ENCODE measurements at regions not wholly inside any gene's neighbourhood (a gene's known extent, or its start where the extent isn't known, plus 50 kb on each side); places are given as distances from the start of the nearest gene placed in this dataset.

- ATAC-seq (replicated peaks in 1 of 4), result no peak
- no peaks in the 10 kb centered on the region for H3K4me1 Mint-ChIP-seq
Observed at GRCh38 chr1:17976854-17977253, 130.7 kb upstream of the IGSF21 start.

GRCh38 chr1:17978016-17978415, 129.6 kb upstream of the IGSF21 start:
- no peak for DNase-seq
- Mint-ChIP-seq H3K4me3 (no peak overlapping the region), H3K36me3 (no peaks in the 10 kb centered on the region), H3K27ac (no peak overlapping the region), H3K27me3 (peaks cover 14 to 32% of the 10 kb centered on the region in 2 donors), H3K9me3 (no peaks in the 10 kb centered on the region), H3K4me1 (no peaks in the 10 kb centered on the region)
- ChIA-PET CTCF (no interaction called here), POLR2A (no interaction called here)
- Histone ChIP-seq H3K27ac (ENCODE audit: low read length) (no peak overlapping the region), H3K27me3 (replicated peaks in 1 of 2; ENCODE audit: control insufficient read depth in 2 of 2, extremely low read depth in 1 of 2, insufficient read depth in 2 of 2, low read length in 1 of 2) (peaks cover 0 to 16% of the 10 kb centered on the region in 2 experiments), H3K36me3 (ENCODE audit: control insufficient read depth in 2 of 2, extremely low read depth in 1 of 2, insufficient read depth in 1 of 2, low read length in 1 of 2) (no peaks in the 10 kb centered on the region), H3K9me3 (no peaks in the 10 kb centered on the region), H3K4me3 (ENCODE audit: control insufficient read depth in 1 of 2, extremely low read depth in 1 of 2, low read length in 1 of 2) (no peak overlapping the region), H3K4me1 (ENCODE audit: control insufficient read depth in 1 of 2, extremely low read depth in 1 of 2, insufficient read depth in 2 of 2, low read length in 2 of 2) (no peaks in the 10 kb centered on the region)
- no peak for ATAC-seq (replicated peaks in 1 of 4)
- no CpG with 5 or more reads among the region's 3 CpGs for WGBS (ENCODE audit: insufficient coverage)

More at GRCh38 chr1:17976854-17977253, 130.7 kb upstream of the IGSF21 start:
- no peaks in the 10 kb centered on the region for H3K36me3 ChIP-seq (ENCODE audit: control insufficient read depth in 2 of 2, extremely low read depth in 1 of 2, insufficient read depth in 1 of 2, low read length in 1 of 2)
- no peak overlapping the region for H3K27ac Mint-ChIP-seq
- DNase-seq, result no peak
- ChIA-PET CTCF (no interaction called here), POLR2A (no interaction called here)
- no peaks in the 10 kb centered on the region for H3K36me3 Mint-ChIP-seq
- no peaks in the 10 kb centered on the region for H3K9me3 ChIP-seq
- H3K27ac ChIP-seq (ENCODE audit: low read length), result no peak overlapping the region
- no peak overlapping the region for H3K4me3 ChIP-seq (ENCODE audit: control insufficient read depth in 1 of 2, extremely low read depth in 1 of 2, low read length in 1 of 2)
- no peak overlapping the region for H3K4me3 Mint-ChIP-seq
- no peaks in the 10 kb centered on the region for H3K9me3 Mint-ChIP-seq
- H3K27me3 ChIP-seq (replicated peaks in 1 of 2; ENCODE audit: control insufficient read depth in 2 of 2, extremely low read depth in 1 of 2, insufficient read depth in 2 of 2, low read length in 1 of 2), result peaks cover 0 to 13% of the 10 kb centered on the region in 2 experiments
- peaks cover 7 to 25% of the 10 kb centered on the region in 2 donors for H3K27me3 Mint-ChIP-seq
- H3K4me1 ChIP-seq (ENCODE audit: control insufficient read depth in 1 of 2, extremely low read depth in 1 of 2, insufficient read depth in 2 of 2, low read length in 2 of 2), result no peaks in the 10 kb centered on the region

GRCh38 chr1:17979815-17980214, 127.8 kb upstream of the IGSF21 start:
- DNase-seq (no peak), ATAC-seq (replicated peaks in 1 of 4) (no peak)
- Histone ChIP-seq H3K27me3 (replicated peaks in 1 of 2; ENCODE audit: control insufficient read depth in 2 of 2, extremely low read depth in 1 of 2, insufficient read depth in 2 of 2, low read length in 1 of 2) (peaks cover 0 to 19% of the 10 kb centered on the region in 2 experiments), H3K4me1 (ENCODE audit: control insufficient read depth in 1 of 2, extremely low read depth in 1 of 2, insufficient read depth in 2 of 2, low read length in 2 of 2) (no peaks in the 10 kb centered on the region), H3K36me3 (ENCODE audit: control insufficient read depth in 2 of 2, extremely low read depth in 1 of 2, insufficient read depth in 1 of 2, low read length in 1 of 2) (no peaks in the 10 kb centered on the region), H3K4me3 (ENCODE audit: control insufficient read depth in 1 of 2, extremely low read depth in 1 of 2, low read length in 1 of 2) (no peak overlapping the region), H3K27ac (ENCODE audit: low read length) (no peak overlapping the region), H3K9me3 (no peaks in the 10 kb centered on the region)
- ChIA-PET POLR2A (no interaction called here), CTCF (no interaction called here)
- Mint-ChIP-seq H3K27me3 (peaks cover 12 to 27% of the 10 kb centered on the region in 2 donors), H3K36me3 (no peaks in the 10 kb centered on the region), H3K9me3 (no peaks in the 10 kb centered on the region), H3K27ac (no peak overlapping the region), H3K4me3 (no peak overlapping the region), H3K4me1 (no peaks in the 10 kb centered on the region)
- 15% methylated on average over 2 of the region's 6 CpGs for WGBS (ENCODE audit: insufficient coverage)

- H3K9me3 ChIP-seq, result no peaks in the 10 kb centered on the region
- H3K4me1 ChIP-seq (ENCODE audit: control insufficient read depth in 1 of 2, extremely low read depth in 1 of 2, insufficient read depth in 2 of 2, low read length in 2 of 2), result no peaks in the 10 kb centered on the region
- WGBS (ENCODE audit: insufficient coverage), result no CpG with 5 or more reads among the region's 6 CpGs
- no peaks in the 10 kb centered on the region for H3K9me3 Mint-ChIP-seq
- no peaks in the 10 kb centered on the region for H3K36me3 Mint-ChIP-seq
- CTCF ChIA-PET, result no interaction called here
- no peaks in the 10 kb centered on the region for H3K36me3 ChIP-seq (ENCODE audit: control insufficient read depth in 2 of 2, extremely low read depth in 1 of 2, insufficient read depth in 1 of 2, low read length in 1 of 2)
- H3K4me1 Mint-ChIP-seq, result no peaks in the 10 kb centered on the region
- H3K27me3 Mint-ChIP-seq, result peaks cover 16 to 22% of the 10 kb centered on the region in 2 donors
- ATAC-seq (replicated peaks in 1 of 4) (no peak), DNase-seq (no peak)
- H3K27ac Mint-ChIP-seq, result no peak overlapping the region
- H3K27ac ChIP-seq (ENCODE audit: low read length), result no peak overlapping the region
- peaks cover 0 to 26% of the 10 kb centered on the region in 2 experiments for H3K27me3 ChIP-seq (replicated peaks in 1 of 2; ENCODE audit: control insufficient read depth in 2 of 2, extremely low read depth in 1 of 2, insufficient read depth in 2 of 2, low read length in 1 of 2)
- H3K4me3 ChIP-seq (ENCODE audit: control insufficient read depth in 1 of 2, extremely low read depth in 1 of 2, low read length in 1 of 2), result no peak overlapping the region
- POLR2A ChIA-PET, result no interaction called here
- no peak overlapping the region for H3K4me3 Mint-ChIP-seq
Observed at GRCh38 chr1:17982197-17982596, 125.4 kb upstream of the IGSF21 start.

- Mint-ChIP-seq H3K27me3 (peaks cover 12 to 15% of the 10 kb centered on the region in 2 donors), H3K36me3 (no peaks in the 10 kb centered on the region), H3K4me1 (no peaks in the 10 kb centered on the region), H3K9me3 (no peaks in the 10 kb centered on the region), H3K4me3 (no peak overlapping the region), H3K27ac (no peak overlapping the region)
- no peak overlapping the region for H3K27ac ChIP-seq (ENCODE audit: low read length)
- POLR2A ChIA-PET, result interaction anchor here in 1 of 2 donors (0.5 kb wide), 1 partner anchor 269 kb away, joined by 4 read pairs; no protein-coding TSS in a partner anchor
- no peaks in the 10 kb centered on the region for H3K9me3 ChIP-seq
- no peak overlapping the region for H3K4me3 ChIP-seq (ENCODE audit: control insufficient read depth in 1 of 2, extremely low read depth in 1 of 2, low read length in 1 of 2)
- WGBS (ENCODE audit: insufficient coverage), result 63% methylated on average over 4 of the region's 9 CpGs
- H3K27me3 ChIP-seq (replicated peaks in 1 of 2; ENCODE audit: control insufficient read depth in 2 of 2, extremely low read depth in 1 of 2, insufficient read depth in 2 of 2, low read length in 1 of 2), result peaks cover 0 to 28% of the 10 kb centered on the region in 2 experiments
- DNase-seq, result peak in 3 of 35 experiments; percentile 3 to 24 (median 6)
- H3K36me3 ChIP-seq (ENCODE audit: control insufficient read depth in 2 of 2, extremely low read depth in 1 of 2, insufficient read depth in 1 of 2, low read length in 1 of 2), result no peaks in the 10 kb centered on the region
- no peak for ATAC-seq (replicated peaks in 1 of 4)
- CTCF ChIA-PET, result interaction anchor here in 1 of 2 donors (1.6 kb wide), 1 partner anchor 116 kb away, joined by 3 read pairs; no protein-coding TSS in a partner anchor
- no peaks in the 10 kb centered on the region for H3K4me1 ChIP-seq (ENCODE audit: control insufficient read depth in 1 of 2, extremely low read depth in 1 of 2, insufficient read depth in 2 of 2, low read length in 2 of 2)
Observed at GRCh38 chr1:17984583-17984982, 123.0 kb upstream of the IGSF21 start.

GRCh38 chr1:17986156-17986555, 121.4 kb upstream of the IGSF21 start:
- H3K36me3 ChIP-seq (ENCODE audit: control insufficient read depth in 2 of 2, extremely low read depth in 1 of 2, insufficient read depth in 1 of 2, low read length in 1 of 2), result no peaks in the 10 kb centered on the region
- 80% methylated on average over 3 of the region's 9 CpGs for WGBS (ENCODE audit: insufficient coverage)
- peaks cover 0 to 20% of the 10 kb centered on the region in 2 experiments for H3K27me3 ChIP-seq (replicated peaks in 1 of 2; ENCODE audit: control insufficient read depth in 2 of 2, extremely low read depth in 1 of 2, insufficient read depth in 2 of 2, low read length in 1 of 2)
- H3K27ac ChIP-seq (ENCODE audit: low read length), result no peak overlapping the region
- no peak overlapping the region for H3K4me3 ChIP-seq (ENCODE audit: control insufficient read depth in 1 of 2, extremely low read depth in 1 of 2, low read length in 1 of 2)
- Mint-ChIP-seq H3K27ac (no peak overlapping the region), H3K36me3 (no peaks in the 10 kb centered on the region), H3K27me3 (peaks cover 7 to 11% of the 10 kb centered on the region in 2 donors), H3K4me3 (no peak overlapping the region), H3K4me1 (no peaks in the 10 kb centered on the region), H3K9me3 (no peaks in the 10 kb centered on the region)
- CTCF ChIA-PET, result interaction anchor here in 1 of 2 donors (1.6 kb wide), 1 partner anchor 114 kb away, joined by 3 read pairs; no protein-coding TSS in a partner anchor
- ATAC-seq (replicated peaks in 1 of 4) (no peak), DNase-seq (no peak)
- POLR2A ChIA-PET, result no interaction called here
- H3K4me1 ChIP-seq (ENCODE audit: control insufficient read depth in 1 of 2, extremely low read depth in 1 of 2, insufficient read depth in 2 of 2, low read length in 2 of 2), result no peaks in the 10 kb centered on the region
- H3K9me3 ChIP-seq, result no peaks in the 10 kb centered on the region

- H3K4me3 Mint-ChIP-seq, result no peak overlapping the region
- 56% methylated on average over 1 of the region's 1 CpG for WGBS (ENCODE audit: insufficient coverage)
- ChIA-PET CTCF (no interaction called here), POLR2A (no interaction called here)
- no peaks in the 10 kb centered on the region for H3K27me3 Mint-ChIP-seq
- DNase-seq, result no peak
- ATAC-seq (replicated peaks in 1 of 4), result no peak
- H3K4me1 Mint-ChIP-seq, result no peaks in the 10 kb centered on the region
- no peaks in the 10 kb centered on the region for H3K4me1 ChIP-seq (ENCODE audit: control insufficient read depth in 1 of 2, extremely low read depth in 1 of 2, insufficient read depth in 2 of 2, low read length in 2 of 2)
- H3K36me3 Mint-ChIP-seq, result no peaks in the 10 kb centered on the region
- H3K27ac ChIP-seq (ENCODE audit: low read length), result no peak overlapping the region
- H3K9me3 ChIP-seq, result no peaks in the 10 kb centered on the region
- H3K9me3 Mint-ChIP-seq, result no peaks in the 10 kb centered on the region
- no peak overlapping the region for H3K27ac Mint-ChIP-seq
- H3K4me3 ChIP-seq (ENCODE audit: control insufficient read depth in 1 of 2, extremely low read depth in 1 of 2, low read length in 1 of 2), result no peak overlapping the region
- peaks cover 0 to 17% of the 10 kb centered on the region in 2 experiments for H3K27me3 ChIP-seq (replicated peaks in 1 of 2; ENCODE audit: control insufficient read depth in 2 of 2, extremely low read depth in 1 of 2, insufficient read depth in 2 of 2, low read length in 1 of 2)
- H3K36me3 ChIP-seq (ENCODE audit: control insufficient read depth in 2 of 2, extremely low read depth in 1 of 2, insufficient read depth in 1 of 2, low read length in 1 of 2), result no peaks in the 10 kb centered on the region
Observed at GRCh38 chr1:17990401-17990800, 117.2 kb upstream of the IGSF21 start.

Measured in T-cell (primary cell).